ENCODE measurements at regions not wholly inside any gene's neighbourhood (a gene's known extent, or its start where the extent isn't known, plus 50 kb on each side); places are given as distances from the start of the nearest gene placed in this dataset.

- H2AFZ ChIP-seq (ENCODE audit: low read length) = no peak overlapping the region
- TF ChIP-seq, protein P1, sequence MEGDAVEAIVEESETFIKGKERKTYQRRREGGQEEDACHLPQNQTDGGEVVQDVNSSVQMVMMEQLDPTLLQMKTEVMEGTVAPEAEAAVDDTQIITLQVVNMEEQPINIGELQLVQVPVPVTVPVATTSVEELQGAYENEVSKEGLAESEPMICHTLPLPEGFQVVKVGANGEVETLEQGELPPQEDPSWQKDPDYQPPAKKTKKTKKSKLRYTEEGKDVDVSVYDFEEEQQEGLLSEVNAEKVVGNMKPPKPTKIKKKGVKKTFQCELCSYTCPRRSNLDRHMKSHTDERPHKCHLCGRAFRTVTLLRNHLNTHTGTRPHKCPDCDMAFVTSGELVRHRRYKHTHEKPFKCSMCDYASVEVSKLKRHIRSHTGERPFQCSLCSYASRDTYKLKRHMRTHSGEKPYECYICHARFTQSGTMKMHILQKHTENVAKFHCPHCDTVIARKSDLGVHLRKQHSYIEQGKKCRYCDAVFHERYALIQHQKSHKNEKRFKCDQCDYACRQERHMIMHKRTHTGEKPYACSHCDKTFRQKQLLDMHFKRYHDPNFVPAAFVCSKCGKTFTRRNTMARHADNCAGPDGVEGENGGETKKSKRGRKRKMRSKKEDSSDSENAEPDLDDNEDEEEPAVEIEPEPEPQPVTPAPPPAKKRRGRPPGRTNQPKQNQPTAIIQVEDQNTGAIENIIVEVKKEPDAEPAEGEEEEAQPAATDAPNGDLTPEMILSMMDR (IDR thresholded peaks at IDR 0.05; ENCODE audit: low read length) = no peak
- no peak for TF ChIP-seq EZH2 (IDR thresholded peaks at IDR 0.05; ENCODE audit: borderline replicate concordance, low read length)
- H3F3A ChIP-seq (ENCODE audit: insufficient read depth, low read length) = no peaks in the 10 kb centered on the region
Measured at GRCh38 chr6:81340946-81341345, 411.5 kb downstream of the TENT5A start.

DNA sequence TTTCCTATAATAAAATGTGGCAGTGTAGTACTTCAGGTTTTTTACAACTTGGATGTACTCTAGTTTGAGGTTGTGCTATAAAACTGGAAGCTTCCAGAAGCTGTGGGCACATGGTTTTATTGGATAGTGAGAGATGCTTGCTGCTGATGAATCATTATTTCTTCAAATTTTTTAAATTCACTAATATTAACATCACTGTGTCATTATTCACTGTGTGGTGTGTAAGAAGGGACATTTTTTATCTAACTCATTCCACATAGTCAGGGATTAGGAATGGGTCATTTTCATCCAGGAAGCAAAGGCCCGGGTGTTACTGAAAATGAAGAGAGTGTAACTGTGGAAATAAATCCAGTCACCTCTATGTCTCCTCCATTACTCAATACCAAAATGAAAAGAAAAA, 421.0 kb downstream of the TENT5A start:
- Histone ChIP-seq H3K4me3 (ENCODE audit: low read depth, low read length, poor library complexity, severe bottlenecking) (no peak overlapping the region), H4K20me1 (ENCODE audit: insufficient read depth, low read length) (no peaks in the 10 kb centered on the region), H3K9ac (ENCODE audit: low read length) (no peak overlapping the region), H3K9me2 (ENCODE audit: low read depth, low read length) (no peaks in the 10 kb centered on the region), H3K4me1 (ENCODE audit: insufficient read depth, low read length, severe bottlenecking) (no peaks in the 10 kb centered on the region), H2AFZ (ENCODE audit: low read length) (no peak overlapping the region), H3F3A (ENCODE audit: insufficient read depth, low read length) (no peaks in the 10 kb centered on the region), H3K27me3 (ENCODE audit: insufficient read depth, low read length) (no peaks in the 10 kb centered on the region), H3K4me2 (ENCODE audit: low read length) (no peak overlapping the region), H3K79me2 (ENCODE audit: insufficient read depth, low read length) (no peaks in the 10 kb centered on the region), H3K36me3 (ENCODE audit: insufficient read depth, low read length) (no peaks in the 10 kb centered on the region), H3K9me3 (ENCODE audit: low read length) (no peaks in the 10 kb centered on the region), H3K27ac (ENCODE audit: low read depth, low read length, poor library complexity, severe bottlenecking) (no peak overlapping the region)
- TF ChIP-seq EZH2 (IDR thresholded peaks at IDR 0.05; ENCODE audit: borderline replicate concordance, low read length) = no peak
- TF ChIP-seq, protein P1 (IDR thresholded peaks at IDR 0.05; ENCODE audit: low read length) = no peak

More at GRCh38 chr6:81340946-81341345, 411.5 kb downstream of the TENT5A start:
- Histone ChIP-seq H3K9ac (ENCODE audit: low read length) (no peak overlapping the region), H3K4me2 (ENCODE audit: low read length) (no peak overlapping the region), H3K27me3 (ENCODE audit: insufficient read depth, low read length) (no peaks in the 10 kb centered on the region), H3K36me3 (ENCODE audit: insufficient read depth, low read length) (no peaks in the 10 kb centered on the region), H3K9me3 (ENCODE audit: low read length) (no peaks in the 10 kb centered on the region), H3K79me2 (ENCODE audit: insufficient read depth, low read length) (no peaks in the 10 kb centered on the region), H3K27ac (ENCODE audit: low read depth, low read length, poor library complexity, severe bottlenecking) (no peak overlapping the region), H3K9me2 (ENCODE audit: low read depth, low read length) (no peaks in the 10 kb centered on the region), H4K20me1 (ENCODE audit: insufficient read depth, low read length) (no peaks in the 10 kb centered on the region), H3K4me3 (ENCODE audit: low read depth, low read length, poor library complexity, severe bottlenecking) (no peak overlapping the region), H3K4me1 (ENCODE audit: insufficient read depth, low read length, severe bottlenecking) (no peaks in the 10 kb centered on the region)

- H3K27ac ChIP-seq (ENCODE audit: low read depth, low read length, poor library complexity, severe bottlenecking) = no peak overlapping the region
- no peak overlapping the region for H3K4me2 ChIP-seq (ENCODE audit: low read length)
- H3K4me1 ChIP-seq (ENCODE audit: insufficient read depth, low read length, severe bottlenecking) = no peaks in the 10 kb centered on the region
- no peak overlapping the region for H3K4me3 ChIP-seq (ENCODE audit: low read depth, low read length, poor library complexity, severe bottlenecking)
- H4K20me1 ChIP-seq (ENCODE audit: insufficient read depth, low read length) = no peaks in the 10 kb centered on the region
- H3K36me3 ChIP-seq (ENCODE audit: insufficient read depth, low read length) = no peaks in the 10 kb centered on the region
- H3K9me3 ChIP-seq (ENCODE audit: low read length) = no peaks in the 10 kb centered on the region
- H3K9me2 ChIP-seq (ENCODE audit: low read depth, low read length) = no peaks in the 10 kb centered on the region
- H3F3A ChIP-seq (ENCODE audit: insufficient read depth, low read length) = no peaks in the 10 kb centered on the region
- no peaks in the 10 kb centered on the region for H3K27me3 ChIP-seq (ENCODE audit: insufficient read depth, low read length)
- no peak overlapping the region for H2AFZ ChIP-seq (ENCODE audit: low read length)
- TF ChIP-seq, protein P1 (IDR thresholded peaks at IDR 0.05; ENCODE audit: low read length) = no peak
- TF ChIP-seq EZH2 (IDR thresholded peaks at IDR 0.05; ENCODE audit: borderline replicate concordance, low read length) = no peak
- H3K79me2 ChIP-seq (ENCODE audit: insufficient read depth, low read length) = no peaks in the 10 kb centered on the region
- no peak overlapping the region for H3K9ac ChIP-seq (ENCODE audit: low read length)
Measured at GRCh38 chr6:81328700-81329099, 423.8 kb downstream of the TENT5A start.

Measured in OCI-LY1 (cell line).